ENCODE measurements at regions not wholly inside any gene's neighbourhood (a gene's known extent, or its start where the extent isn't known, plus 50 kb on each side); places are given as distances from the start of the nearest gene placed in this dataset.
A peak's percentile ranks its signal among the peaks of the same experiment; 100 is the strongest.

GRCh38 chr10:78209970-78210369, 176.3 kb downstream of the RPS24 start:
- H3K4me3 ChIP-seq: no peak overlapping the region
- no peak for TF ChIP-seq Cebpa-rat (IDR thresholded peaks at IDR 0.05)
- H3K9me3 ChIP-seq (replicated peaks in 1 of 11): no peaks in the 10 kb centered on the region
- H3K27ac ChIP-seq: no peak overlapping the region
- H3K27me3 ChIP-seq: no peaks in the 10 kb centered on the region; a peak in 1 of 22 replicates
- H3K4me2 ChIP-seq: peak overlapping the region in 7 of 11 experiments; percentile 59 to 96 (median 89); a peak in 7 of 22 replicates
- no peak overlapping the region for H3K9ac ChIP-seq
- peaks cover 0 to 10% (median 0%) of the 10 kb centered on the region in 11 experiments; a peak in 2 of 22 replicates for H4K20me1 ChIP-seq
- no peaks in the 10 kb centered on the region for H3K36me3 ChIP-seq
- peaks cover 56 to 78% (median 75%) of the 10 kb centered on the region in 10 experiments for H3K4me1 ChIP-seq

- H3K4me2 ChIP-seq: peak overlapping the region; percentile 13 to 96 (median 83)
- TF ChIP-seq Cebpa-rat (IDR thresholded peaks at IDR 0.05): no peak
Measured at GRCh38 chr10:78210548-78210947, 176.9 kb downstream of the RPS24 start.

GRCh38 chr10:78210976-78211375, 177.3 kb downstream of the RPS24 start:
- H3K27me3 ChIP-seq: no peaks in the 10 kb centered on the region; a peak in 1 of 22 replicates
- peaks cover 0 to 10% (median 0%) of the 10 kb centered on the region in 11 experiments; a peak in 2 of 22 replicates for H4K20me1 ChIP-seq
- peaks cover 56 to 78% (median 75%) of the 10 kb centered on the region in 10 experiments for H3K4me1 ChIP-seq
- peak overlapping the region in 5 of 11 experiments; percentile 8 to 45 (median 21); a peak in 4 of 22 replicates for H3K9ac ChIP-seq
- no peak overlapping the region for H3K27ac ChIP-seq
- peak overlapping the region; percentile 13 to 96 (median 83) for H3K4me2 ChIP-seq
- no peaks in the 10 kb centered on the region for H3K9me3 ChIP-seq (replicated peaks in 1 of 11)
- no peak for TF ChIP-seq Cebpa-rat (IDR thresholded peaks at IDR 0.05)
- H3K4me3 ChIP-seq: no peak overlapping the region
- no peaks in the 10 kb centered on the region for H3K36me3 ChIP-seq

More at GRCh38 chr10:78210548-78210947, 176.9 kb downstream of the RPS24 start:
- Histone ChIP-seq H3K9ac (peak overlapping the region in 1 of 11 experiments; percentile 45; a peak in 2 of 22 replicates), H4K20me1 (peaks cover 0 to 10% (median 0%) of the 10 kb centered on the region in 11 experiments; a peak in 2 of 22 replicates), H3K27ac (no peak overlapping the region), H3K36me3 (no peaks in the 10 kb centered on the region), H3K27me3 (no peaks in the 10 kb centered on the region; a peak in 1 of 22 replicates), H3K4me3 (no peak overlapping the region), H3K9me3 (replicated peaks in 1 of 11) (no peaks in the 10 kb centered on the region), H3K4me1 (peaks cover 56 to 78% (median 75%) of the 10 kb centered on the region in 10 experiments)

GRCh38 chr10:78211561-78212051, 177.9 kb downstream of the RPS24 start:
- Histone ChIP-seq H3K9me3 (replicated peaks in 1 of 11) (no peaks in the 10 kb centered on the region), H3K4me2 (peak overlapping the region; percentile 50 to 96 (median 83); a peak in 20 of 22 replicates)

GRCh38 chr10:78212060-78212785, 178.6 kb downstream of the RPS24 start:
- H3K27ac ChIP-seq: 0 out of 22 replicates have a peak overlapping the region, but pooled peaks of 1 of the 11 experiments have one; percentile 4
- peak overlapping the region; percentile 41 to 96 (median 83) for H3K4me2 ChIP-seq

More at GRCh38 chr10:78211561-78212051, 177.9 kb downstream of the RPS24 start:
- no peak for TF ChIP-seq Cebpa-rat (IDR thresholded peaks at IDR 0.05)
- H3K9ac ChIP-seq: peak overlapping the region in 2 of 11 experiments; percentile 8 to 15; a peak in 1 of 22 replicates
- no peak overlapping the region for H3K4me3 ChIP-seq
- H3K4me1 ChIP-seq: peaks cover 61 to 82% (median 80%) of the 10 kb centered on the region in 10 experiments
- no peaks in the 10 kb centered on the region for H3K36me3 ChIP-seq
- peaks cover 0 to 10% (median 0%) of the 10 kb centered on the region in 11 experiments; a peak in 2 of 22 replicates for H4K20me1 ChIP-seq
- H3K27me3 ChIP-seq: no peaks in the 10 kb centered on the region; a peak in 1 of 22 replicates
- no peak overlapping the region for H3K27ac ChIP-seq

GRCh38 chr10:78212786-78213175, 179.1 kb downstream of the RPS24 start:
- Histone ChIP-seq H3K4me1 (peaks cover 67 to 84% (median 81%) of the 10 kb centered on the region in 10 experiments), H3K27me3 (no peaks in the 10 kb centered on the region; a peak in 1 of 22 replicates), H3K27ac (0 out of 22 replicates have a peak overlapping the region, but pooled peaks of 1 of the 11 experiments have one; percentile 4), H3K36me3 (no peaks in the 10 kb centered on the region), H3K4me3 (no peak overlapping the region), H3K9me3 (replicated peaks in 1 of 11) (no peaks in the 10 kb centered on the region), H4K20me1 (peaks cover 0 to 10% (median 0%) of the 10 kb centered on the region in 11 experiments; a peak in 2 of 22 replicates), H3K4me2 (peak overlapping the region; percentile 41 to 96 (median 83)), H3K9ac (no peak overlapping the region)
- no peak for TF ChIP-seq Cebpa-rat (IDR thresholded peaks at IDR 0.05)

More at GRCh38 chr10:78212060-78212785, 178.6 kb downstream of the RPS24 start:
- H3K9me3 ChIP-seq (replicated peaks in 1 of 11): no peaks in the 10 kb centered on the region
- peaks cover 0 to 10% (median 0%) of the 10 kb centered on the region in 11 experiments; a peak in 2 of 22 replicates for H4K20me1 ChIP-seq
- H3K27me3 ChIP-seq: no peaks in the 10 kb centered on the region; a peak in 1 of 22 replicates
- H3K4me3 ChIP-seq: no peak overlapping the region
- H3K9ac ChIP-seq: peak overlapping the region in 1 of 11 experiments; percentile 12; a peak in 1 of 22 replicates
- H3K4me1 ChIP-seq: peaks cover 67 to 83% (median 81%) of the 10 kb centered on the region in 10 experiments
- H3K36me3 ChIP-seq: no peaks in the 10 kb centered on the region
- TF ChIP-seq Cebpa-rat (IDR thresholded peaks at IDR 0.05): no peak

- Histone ChIP-seq H3K27ac (peak overlapping the region in 4 of 11 experiments; percentile 5 to 46 (median 30); a peak in 4 of 22 replicates), H3K27me3 (no peaks in the 10 kb centered on the region; a peak in 1 of 22 replicates), H3K36me3 (no peaks in the 10 kb centered on the region), H3K4me3 (no peak overlapping the region), H3K4me1 (peaks cover 62 to 84% (median 77%) of the 10 kb centered on the region in 10 experiments), H4K20me1 (peaks cover 0 to 10% (median 0%) of the 10 kb centered on the region in 11 experiments; a peak in 2 of 22 replicates), H3K4me2 (peak overlapping the region; percentile 72 to 96 (median 83)), H3K9ac (peak overlapping the region in 3 of 11 experiments; percentile 21 to 38 (median 35); a peak in 2 of 22 replicates), H3K9me3 (replicated peaks in 1 of 11) (peaks cover 3 to 12% (median 9%) of the 10 kb centered on the region in 11 experiments; a peak in 18 of 22 replicates)
- no peak for TF ChIP-seq Cebpa-rat (IDR thresholded peaks at IDR 0.05)
Measured at GRCh38 chr10:78214955-78215354, 181.3 kb downstream of the RPS24 start.

GRCh38 chr10:78215645-78216044, 182.0 kb downstream of the RPS24 start:
- Histone ChIP-seq H3K27me3 (no peaks in the 10 kb centered on the region), H3K4me3 (no peak overlapping the region), H3K9me3 (replicated peaks in 1 of 11) (peaks cover 7 to 19% (median 15%) of the 10 kb centered on the region in 11 experiments; a peak in 18 of 22 replicates), H3K4me1 (peaks cover 57 to 77% (median 71%) of the 10 kb centered on the region in 10 experiments), H3K36me3 (no peaks in the 10 kb centered on the region), H3K4me2 (peak overlapping the region; percentile 72 to 96 (median 83)), H4K20me1 (peaks cover 0 to 5% (median 0%) of the 10 kb centered on the region in 11 experiments; a peak in 2 of 22 replicates), H3K9ac (peak overlapping the region in 6 of 11 experiments; percentile 4 to 38 (median 32); a peak in 6 of 22 replicates), H3K27ac (peak overlapping the region in 5 of 11 experiments; percentile 5 to 46 (median 23); a peak in 5 of 22 replicates)
- no peak for TF ChIP-seq Cebpa-rat (IDR thresholded peaks at IDR 0.05)

Data from BLaER1 treated with 17β-estradiol and CSF1 and Interleukin-3, amounts not matched to agents 10 nM and 100 nM (cell line).